GM12865 (cell line): ENCODE measurements at regions not wholly inside any gene's neighbourhood (a gene's known extent, or its start where the extent isn't known, plus 50 kb on each side); places are given as distances from the start of the nearest gene placed in this dataset.

Experiments
- DNase-seq: peaks from one replicate; pipeline ENCODE4 v3.0.0; 2010; ENCODE audit warnings: low read depth
- H3K4me3 ChIP-seq: 2 replicates; pipeline ENCODE4 v1.5.1; 2011; ENCODE audit warnings: mild to moderate bottlenecking, low read depth, low read length, control low read depth
- TF ChIP-seq, protein P1 (sequence below): IDR thresholded peaks from 2 replicates; pipeline ENCODE4 v1.5.1; 2011; ENCODE audit warnings: low read length, control low read depth, low read depth, inconsistent platforms; ENCODE audit not compliant: insufficient read depth; ENCODE audit errors: missing control alignments

DNA sequence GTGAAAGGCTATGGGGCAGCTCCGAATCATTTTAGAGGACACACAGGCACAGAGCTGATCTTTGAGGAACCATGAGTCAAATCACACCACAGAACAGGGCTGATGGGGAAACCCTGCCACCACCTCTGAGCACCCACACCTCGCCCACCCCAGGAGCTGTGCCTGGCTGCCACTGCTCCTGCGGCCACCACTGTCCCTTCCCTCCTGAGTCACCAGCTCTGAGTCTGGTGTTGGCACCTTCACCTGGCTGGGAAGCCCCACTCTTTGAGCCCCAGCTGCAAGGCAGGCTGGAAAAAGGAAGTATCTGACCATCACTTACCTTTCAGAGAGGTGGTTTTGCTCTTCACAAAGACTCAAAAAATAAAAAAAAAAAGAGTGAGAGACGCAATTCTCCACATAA is 63.6 kb upstream of the MEF2A start:
- TF ChIP-seq, protein P1, sequence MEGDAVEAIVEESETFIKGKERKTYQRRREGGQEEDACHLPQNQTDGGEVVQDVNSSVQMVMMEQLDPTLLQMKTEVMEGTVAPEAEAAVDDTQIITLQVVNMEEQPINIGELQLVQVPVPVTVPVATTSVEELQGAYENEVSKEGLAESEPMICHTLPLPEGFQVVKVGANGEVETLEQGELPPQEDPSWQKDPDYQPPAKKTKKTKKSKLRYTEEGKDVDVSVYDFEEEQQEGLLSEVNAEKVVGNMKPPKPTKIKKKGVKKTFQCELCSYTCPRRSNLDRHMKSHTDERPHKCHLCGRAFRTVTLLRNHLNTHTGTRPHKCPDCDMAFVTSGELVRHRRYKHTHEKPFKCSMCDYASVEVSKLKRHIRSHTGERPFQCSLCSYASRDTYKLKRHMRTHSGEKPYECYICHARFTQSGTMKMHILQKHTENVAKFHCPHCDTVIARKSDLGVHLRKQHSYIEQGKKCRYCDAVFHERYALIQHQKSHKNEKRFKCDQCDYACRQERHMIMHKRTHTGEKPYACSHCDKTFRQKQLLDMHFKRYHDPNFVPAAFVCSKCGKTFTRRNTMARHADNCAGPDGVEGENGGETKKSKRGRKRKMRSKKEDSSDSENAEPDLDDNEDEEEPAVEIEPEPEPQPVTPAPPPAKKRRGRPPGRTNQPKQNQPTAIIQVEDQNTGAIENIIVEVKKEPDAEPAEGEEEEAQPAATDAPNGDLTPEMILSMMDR = no peak
- H3K4me3 ChIP-seq = peak overlapping the region; percentile 42; the same call in 1 of the 2 replicates
- DNase-seq = peak; percentile 86

DNA sequence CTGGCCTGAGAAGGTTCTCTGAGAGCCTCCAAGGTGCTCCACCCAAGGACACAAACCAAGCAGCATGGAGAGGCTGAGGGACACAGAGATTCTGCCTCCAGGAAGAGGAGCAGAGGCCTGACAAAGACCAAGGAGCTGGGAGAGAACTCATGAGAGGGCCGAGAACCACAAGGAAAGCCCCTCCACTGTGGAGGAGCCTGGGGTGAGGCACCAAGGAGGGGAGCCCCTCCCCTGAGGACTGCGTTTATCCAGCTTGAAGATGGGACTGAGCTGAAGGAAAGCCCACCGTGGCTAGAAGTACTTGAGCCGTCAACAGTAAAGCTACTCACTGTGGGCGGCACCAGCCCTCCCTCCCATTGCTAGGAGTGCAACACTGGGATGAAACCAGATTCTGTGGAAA is 63.1 kb upstream of the MEF2A start:
- TF ChIP-seq, protein P1 = no peak
- peak overlapping the region; percentile 42 for H3K4me3 ChIP-seq
- DNase-seq = no peak

DNA sequence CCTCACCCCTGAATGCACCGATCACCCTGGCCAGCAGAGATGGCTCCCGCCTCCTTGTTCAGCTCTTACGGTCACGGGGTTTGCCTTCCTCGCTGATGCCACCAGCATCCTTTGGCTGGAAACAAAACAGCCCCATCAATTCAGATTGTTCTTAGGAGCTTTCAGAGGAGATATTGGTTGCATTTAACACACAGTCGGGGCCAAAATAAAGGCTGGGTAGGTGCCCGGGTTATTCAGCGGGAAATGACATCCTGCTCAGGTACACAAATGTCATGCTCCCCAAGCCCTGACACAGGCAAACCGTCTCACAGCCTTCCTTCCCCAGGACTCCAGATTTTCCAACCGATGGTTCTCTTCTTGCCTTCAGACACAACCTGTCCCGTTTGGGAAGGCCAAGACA is 62.4 kb upstream of the MEF2A start:
- peak overlapping the region; percentile 42 for H3K4me3 ChIP-seq
- peak; percentile 21 for DNase-seq
- TF ChIP-seq, protein P1 = no peak

DNA sequence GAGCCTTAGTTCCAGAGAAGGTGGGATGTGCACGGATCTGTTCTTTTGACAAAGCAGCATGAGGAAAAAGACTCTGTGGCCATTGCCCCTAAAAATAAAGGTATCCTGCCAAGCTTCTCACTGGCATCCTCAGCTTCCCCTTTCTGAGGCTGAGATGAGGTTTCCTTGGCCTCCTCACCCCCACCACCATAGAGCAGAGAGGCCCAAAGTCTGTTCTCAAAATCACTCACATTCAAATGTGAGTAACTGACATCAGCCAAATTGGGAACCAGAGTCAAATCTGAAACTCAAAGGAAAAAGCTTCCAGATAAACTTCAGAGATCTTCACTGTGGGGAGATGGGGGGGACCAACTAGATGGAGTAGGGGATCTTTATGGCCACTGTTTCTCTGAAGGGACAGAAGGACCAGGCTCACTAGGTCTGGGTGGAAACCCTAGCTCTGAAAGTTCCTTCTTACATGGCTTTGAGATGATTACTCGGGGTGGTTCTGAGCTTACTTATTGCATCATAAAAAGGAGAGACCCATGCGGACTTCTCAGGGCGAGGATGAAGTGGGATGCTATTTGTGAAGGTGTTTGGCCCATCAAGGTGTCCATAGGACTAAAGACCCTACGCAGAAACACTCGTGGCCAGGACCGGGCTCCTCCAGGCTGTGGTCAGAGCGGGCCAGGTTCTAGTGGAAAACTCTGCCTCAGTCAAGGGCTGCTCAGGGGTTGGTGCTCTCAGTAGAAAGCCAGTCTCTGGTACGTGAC is 61.5 kb upstream of the MEF2A start:
- H3K4me3 ChIP-seq = peak overlapping the region; percentile 20
- DNase-seq = peak; percentile 77
- TF ChIP-seq, protein P1 = no peak

DNA sequence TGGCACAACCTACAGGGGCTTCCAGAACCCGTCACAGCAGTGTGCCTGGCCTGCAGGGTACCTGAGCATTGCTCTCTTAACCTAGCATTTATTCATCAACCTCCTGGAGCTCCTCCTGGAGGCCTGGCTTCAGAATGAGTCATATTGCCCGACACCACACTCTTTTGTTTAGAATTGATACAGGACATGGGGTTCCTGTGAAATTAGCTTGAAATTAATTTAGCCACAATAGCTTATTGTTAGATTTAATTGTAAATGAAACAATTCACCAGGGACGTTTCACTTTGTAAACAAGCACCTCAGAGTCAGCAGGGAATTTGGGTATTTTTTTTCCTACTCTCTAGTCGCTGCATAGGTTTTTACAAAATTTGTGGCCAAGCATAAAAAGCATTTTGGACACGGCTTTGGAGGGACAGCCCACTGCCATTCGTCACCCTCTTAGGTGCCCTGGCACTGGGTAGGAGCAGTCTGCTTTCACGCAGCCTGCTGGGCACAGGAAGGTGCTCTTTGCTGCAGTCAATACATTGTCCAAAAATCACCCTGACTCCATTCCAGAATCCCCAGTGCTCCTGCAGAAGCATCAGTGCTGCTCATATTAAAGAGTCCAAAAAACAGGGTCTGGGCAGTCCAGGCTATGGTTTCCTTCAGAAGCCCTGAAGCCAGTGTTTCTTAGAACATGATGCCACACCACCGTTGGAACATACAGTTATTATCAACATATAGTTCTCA is 60.8 kb upstream of the MEF2A start:
- H3K4me3 ChIP-seq = peak overlapping the region; percentile 20
- TF ChIP-seq, protein P1 = peak; percentile 7
- DNase-seq = peak; percentile 79

DNA sequence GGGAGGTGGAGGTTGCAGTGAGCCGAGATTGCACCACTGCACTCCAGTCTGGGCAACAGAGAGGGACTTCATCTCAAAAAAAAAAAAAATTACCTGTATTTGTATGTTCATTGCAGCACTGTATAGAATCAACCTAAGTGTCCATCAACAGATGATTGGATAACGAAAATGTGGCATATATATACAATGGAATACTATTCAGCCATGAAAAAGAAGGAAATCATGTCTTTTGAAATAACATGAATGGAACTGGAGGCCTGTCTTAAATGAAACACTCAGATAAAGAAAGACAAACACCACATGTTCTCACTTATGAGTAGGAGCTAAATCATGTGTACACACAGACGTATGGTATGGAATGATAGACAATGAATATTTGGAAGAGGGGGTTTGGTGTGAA is 59.4 kb upstream of the MEF2A start:
- TF ChIP-seq, protein P1 = no peak
- H3K4me3 ChIP-seq = no peak overlapping the region
- DNase-seq = no peak
